T-helper 1 cell treated with Interleukin-12 subunit alpha and Interleukin-12 subunit beta and Interleukin-4 antibody, amounts not matched to agents 30 ng/mL and 1 ng/mL, for 36 hours (primary cell): ENCODE measurements at regions not wholly inside any gene's neighbourhood (a gene's known extent, or its start where the extent isn't known, plus 50 kb on each side); places are given as distances from the start of the nearest gene placed in this dataset.
"Not testable (repeated sequence)": the region's sequence is repeated elsewhere in the genome, so short reads cannot be mapped to it uniquely, and the experiment has no call there.

Source experiments
- intact Hi-C: fragments of 100-400 bp; cut with micrococcal nuclease; formaldehyde crosslinking; loops from one replicate; pipeline ENCODE4 v1.15.1; 2024

- intact Hi-C loops: no loop called here
Measured at GRCh38 chrX:142742581-142742980, 283.1 kb upstream of the SPANXN4 start.

- intact Hi-C loops: no loop called here
Measured at GRCh38 chrX:142733327-142733726, 292.4 kb upstream of the SPANXN4 start.

- intact Hi-C loops: no loop called here
Measured at GRCh38 chrX:142711796-142712290, 313.9 kb upstream of the SPANXN4 start.

GRCh38 chrX:142702749-142703148 lies 323.0 kb upstream of the SPANXN4 start:
- intact Hi-C loops: no loop called here

- intact Hi-C loops: no loop called here
Measured at GRCh38 chrX:142688256-142688655, 337.5 kb upstream of the SPANXN4 start.

- intact Hi-C loops: no loop called here
Measured at GRCh38 chrX:142686653-142687283, 339.0 kb upstream of the SPANXN4 start.

- intact Hi-C loops: no loop called here
Measured at GRCh38 chrX:142686206-142686605, 339.5 kb upstream of the SPANXN4 start.

GRCh38 chrX:142680038-142680437 lies 345.7 kb upstream of the SPANXN4 start:
- intact Hi-C loops: no loop called here

- intact Hi-C loops: no loop called here
Measured at GRCh38 chrX:142671036-142671435, 354.7 kb upstream of the SPANXN4 start.

- intact Hi-C loops: no loop called here
Measured at GRCh38 chrX:142663330-142664095, 362.2 kb upstream of the SPANXN4 start.

GRCh38 chrX:142661696-142662095 lies 364.0 kb upstream of the SPANXN4 start:
- intact Hi-C loops: no loop called here

GRCh38 chrX:142655507-142655906 lies 370.2 kb upstream of the SPANXN4 start:
- intact Hi-C loops: no loop called here

GRCh38 chrX:142637206-142637605 lies 388.5 kb upstream of the SPANXN4 start:
- intact Hi-C loops: no loop called here

- intact Hi-C loops: no loop called here
Measured at GRCh38 chrX:142616636-142617035, 409.1 kb upstream of the SPANXN4 start.

- intact Hi-C loops: no loop called here
Measured at GRCh38 chrX:142613403-142613802, 408.3 kb upstream of the MAGEC2 start.

- intact Hi-C loops: not testable (repeated sequence)
Measured at GRCh38 chrX:142606629-142607028, 401.5 kb upstream of the MAGEC2 start.

- intact Hi-C loops: no loop called here
Measured at GRCh38 chrX:142601792-142602191, 396.7 kb upstream of the MAGEC2 start.

GRCh38 chrX:142593361-142593862 lies 388.3 kb upstream of the MAGEC2 start:
- intact Hi-C loops: no loop called here

GRCh38 chrX:142576615-142577014 lies 371.5 kb upstream of the MAGEC2 start:
- intact Hi-C loops: no loop called here

- intact Hi-C loops: no loop called here
Measured at GRCh38 chrX:142549923-142550322, 344.8 kb upstream of the MAGEC2 start.

GRCh38 chrX:142505839-142506238 lies 300.7 kb upstream of the MAGEC2 start:
- intact Hi-C loops: no loop called here

- intact Hi-C loops: no loop called here
Measured at GRCh38 chrX:142503967-142504643, 299.0 kb upstream of the MAGEC2 start.
